Esophagus squamous epithelium (tissue), 5 donors: ENCODE measurements at regions not wholly inside any gene's neighbourhood (a gene's known extent, or its start where the extent isn't known, plus 50 kb on each side); places are given as distances from the start of the nearest gene placed in this dataset.

Experiments
- DNase-seq: peaks from one replicate; lab custom pipeline; 2025; lab: John Stamatoyannopoulos, UW
- H3K27ac ChIP-seq, 4 donors: fragments of 200-600 bp; sonication (generic); one replicate each; pipeline ENCODE4 v1.5.1; 2016 to 2019; ENCODE audit warnings: mild to moderate bottlenecking in 1 of 4
- H3K27me3 ChIP-seq, 4 donors: fragments of 200-600 bp; sonication (generic); 1 replicate in 3 of 4; 2 replicates in 1 of 4; pipeline versions ENCODE4 v1.5.1 to v1.6.0; 2017 to 2021; ENCODE audit warnings: antibody characterized with exemption in 1 of 4
- H3K36me3 ChIP-seq, 3 donors: fragments of 200-600 bp; sonication (generic); one replicate each; pipeline ENCODE4 v1.5.1; 2016 to 2019
- H3K4me1 ChIP-seq, 3 donors: fragments of 200-600 bp; sonication (generic); one replicate each; pipeline ENCODE4 v1.5.1; 2017 to 2019
- H3K4me3 ChIP-seq, 4 donors: fragments of 200-600 bp; sonication (generic); 1 replicate in 3 of 4; 2 replicates in 1 of 4; pipeline ENCODE4 v1.5.1; 2016 to 2019; ENCODE audit warnings: mild to moderate bottlenecking in 2 of 4, moderate library complexity in 1 of 4
- H3K9me3 ChIP-seq, 3 donors: fragments of 200-600 bp; sonication (generic); one replicate each; pipeline ENCODE4 v1.5.1; 2016 to 2019
- CTCF ChIP-seq, 6 experiments: fragments of 450-650 bp in 4 of 6; fragments of 200-600 bp in 2 of 6; sonication (generic) in 2 of 6; IDR thresholded peaks; one replicate each; pipeline ENCODE4 v1.5.1; 2016 to 2019; ENCODE audit warnings: antibody characterized with exemption in 6 of 6, mild to moderate bottlenecking in 4 of 6, moderate library complexity in 4 of 6
- POLR2A ChIP-seq, 4 donors: fragments of 450-650 bp; IDR thresholded peaks; one replicate each; pipeline ENCODE4 v1.6.1; 2017; ENCODE audit warnings: antibody characterized with exemption in 4 of 4, mild to moderate bottlenecking in 4 of 4, moderate library complexity in 3 of 4
- WGBS, 2 donors: methylation state at CpG; one replicate each; pipeline ENCODE4 v1.1.5; 2018; 5-methylcytosine and 5-hydroxymethylcytosine counted together
- intact Hi-C: fragments of 100-400 bp; cut with DNase I; formaldehyde crosslinking; loops from one replicate; pipeline ENCODE4 v1.15.0; 2022
- donor health status: DM: yes; HTN: yes; CAD: no.

- 58 to 81% methylated on average over 2 of the region's 2 CpGs for WGBS, 2 donors
- TF ChIP-seq CTCF (IDR thresholded peaks at IDR 0.05) = no peak
- TF ChIP-seq POLR2A (IDR thresholded peaks at IDR 0.05) = no peak
- no peaks in the 10 kb centered on the region for H3K27me3 ChIP-seq
- DNase-seq = no peak
- H3K4me1 ChIP-seq = peaks cover 0 to 18% (median 0%) of the 10 kb centered on the region in 3 donors
- H3K4me3 ChIP-seq = no peak overlapping the region
- H3K27ac ChIP-seq = no peak overlapping the region
- no peaks in the 10 kb centered on the region for H3K9me3 ChIP-seq
- intact Hi-C loops = no loop called here
- no peaks in the 10 kb centered on the region for H3K36me3 ChIP-seq
These were observed 369.1 kb downstream of the ZNF521 start for GRCh38 chr18:24982831-24983230.

GRCh38 chr18:24983566-24984139, 368.3 kb downstream of the ZNF521 start:
- intact Hi-C loops = no loop called here
- 75 to 80% methylated on average over 7 to 8 of the region's 8 CpGs for WGBS, 2 donors
- Histone ChIP-seq H3K9me3 (no peaks in the 10 kb centered on the region), H3K27me3 (no peaks in the 10 kb centered on the region), H3K4me1 (peaks cover 0 to 25% (median 0%) of the 10 kb centered on the region in 3 donors), H3K36me3 (no peaks in the 10 kb centered on the region), H3K4me3 (no peak overlapping the region), H3K27ac (no peak overlapping the region)
- DNase-seq = no peak
- TF ChIP-seq POLR2A (IDR thresholded peaks at IDR 0.05) (no peak), CTCF (IDR thresholded peaks at IDR 0.05) (no peak)

GRCh38 chr18:24985586-24985985, 366.4 kb downstream of the ZNF521 start:
- intact Hi-C loops = no loop called here
- Histone ChIP-seq H3K27ac (peak overlapping the region in 1 of 4 donors; percentile 46), H3K27me3 (no peaks in the 10 kb centered on the region), H3K36me3 (no peaks in the 10 kb centered on the region), H3K4me3 (no peak overlapping the region), H3K9me3 (no peaks in the 10 kb centered on the region), H3K4me1 (peaks cover 0 to 25% (median 0%) of the 10 kb centered on the region in 3 donors)
- TF ChIP-seq POLR2A (IDR thresholded peaks at IDR 0.05) (no peak), CTCF (IDR thresholded peaks at IDR 0.05) (no peak)
- 78% methylated on average over 4 of the region's 4 CpGs for WGBS, 2 donors
- DNase-seq = no peak

- DNase-seq = no peak
- intact Hi-C loops = no loop called here
- H3K9me3 ChIP-seq = no peaks in the 10 kb centered on the region
- H3K36me3 ChIP-seq = no peaks in the 10 kb centered on the region
- no peak for TF ChIP-seq CTCF (IDR thresholded peaks at IDR 0.05)
- TF ChIP-seq POLR2A (IDR thresholded peaks at IDR 0.05) = no peak
- 38 to 51% methylated on average over 6 of the region's 6 CpGs for WGBS, 2 donors
- peak overlapping the region in 1 of 4 donors; percentile 1 for H3K4me3 ChIP-seq
- H3K27me3 ChIP-seq = no peaks in the 10 kb centered on the region
- H3K27ac ChIP-seq = peak overlapping the region in 3 of 4 donors; percentile 16 to 46 (median 38)
- H3K4me1 ChIP-seq = peaks cover 0 to 25% (median 0%) of the 10 kb centered on the region in 3 donors
These were observed 365.2 kb downstream of the ZNF521 start for GRCh38 chr18:24986666-24987302.
